Hepatocyte (in vitro differentiated cells): ENCODE measurements at regions not wholly inside any gene's neighbourhood (a gene's known extent, or its start where the extent isn't known, plus 50 kb on each side); places are given as distances from the start of the nearest gene placed in this dataset.

ENCODE experiments used
- CTCF ChIP-seq: fragments of 200-600 bp; sonication (generic); IDR thresholded peaks from 2 replicates; pipeline ENCODE4 v1.5.1; 2016; ENCODE audit warnings: antibody characterized with exemption, mild to moderate bottlenecking; ENCODE audit not compliant: poor library complexity
- EZH2 ChIP-seq: fragments of 200-600 bp; sonication (generic); IDR thresholded peaks from 2 replicates; pipeline ENCODE4 v1.6.1; 2016; ENCODE audit warnings: antibody characterized with exemption, mild to moderate bottlenecking, borderline replicate concordance
- EZH2phosphoT487 ChIP-seq: fragments of 200-600 bp; sonication (generic); IDR thresholded peaks from one replicate; pipeline ENCODE4 v1.6.1; 2018; ENCODE audit warnings: antibody characterized with exemption, mild to moderate bottlenecking, low read depth, moderate library complexity; ENCODE audit not compliant: unreplicated experiment, severe bottlenecking

- TF ChIP-seq CTCF (no peak), EZH2phosphoT487 (no peak), EZH2 (no peak)
Observed at GRCh38 chr17:83000738-83001137, 78.7 kb upstream of the METRNL start.
